Hippocampal formation (tissue), 2 donors: ENCODE measurements at regions not wholly inside any gene's neighbourhood (a gene's known extent, or its start where the extent isn't known, plus 50 kb on each side); places are given as distances from the start of the nearest gene placed in this dataset.
"Not testable (repeated sequence)": the region's sequence is repeated elsewhere in the genome, so short reads cannot be mapped to it uniquely, and the experiment has no call there.

ENCODE experiments used
- DNase-seq, 2 donors: peaks; one replicate each; lab custom pipeline; 2025; lab: John Stamatoyannopoulos, UW

- DNase-seq = no peak
Measured at GRCh38 chr4:54581807-54582206, 76.0 kb upstream of the KIT start.

- no peak for DNase-seq
Measured at GRCh38 chr4:54585321-54586000, 72.3 kb upstream of the KIT start.

GRCh38 chr4:54586320-54586955, 71.3 kb upstream of the KIT start:
- no peak for DNase-seq

GRCh38 chr4:54587107-54587891, 70.5 kb upstream of the KIT start:
- no peak for DNase-seq

GRCh38 chr4:54588404-54588803, 69.4 kb upstream of the KIT start:
- no peak for DNase-seq

- no peak for DNase-seq
Measured at GRCh38 chr4:54589586-54589985, 68.2 kb upstream of the KIT start.

- no peak for DNase-seq
Measured at GRCh38 chr4:54593795-54594322, 63.9 kb upstream of the KIT start.

- DNase-seq = no peak
Measured at GRCh38 chr4:54596201-54596600, 61.6 kb upstream of the KIT start.

GRCh38 chr4:54597678-54598077, 60.1 kb upstream of the KIT start:
- not testable (repeated sequence) for DNase-seq

GRCh38 chr4:54602175-54602574, 55.6 kb upstream of the KIT start:
- not testable (repeated sequence) for DNase-seq

GRCh38 chr4:54607067-54607466, 50.7 kb upstream of the KIT start:
- no peak for DNase-seq

GRCh38 chr4:54607521-54607920, 50.2 kb upstream of the KIT start:
- DNase-seq = no peak
